Testis (tissue), 2 donors: ENCODE measurements at regions not wholly inside any gene's neighbourhood (a gene's known extent, or its start where the extent isn't known, plus 50 kb on each side); places are given as distances from the start of the nearest gene placed in this dataset.

Experiments
- DNase-seq: peaks from one replicate; pipeline ENCODE4 v3.0.0-alpha.2; 2019
- H3K27ac ChIP-seq, 2 donors: fragments of 200-600 bp; sonication (generic); one replicate each; pipeline ENCODE4 v1.5.1; 2019
- H3K27me3 ChIP-seq: fragments of 200-600 bp; sonication (generic); one replicate; pipeline ENCODE4 v1.5.1; 2019
- H3K36me3 ChIP-seq: fragments of 200-600 bp; sonication (generic); one replicate; pipeline ENCODE4 v1.5.1; 2017; ENCODE audit warnings: low read depth; ENCODE audit errors: missing control alignments
- H3K4me1 ChIP-seq: fragments of 200-600 bp; sonication (generic); one replicate; pipeline ENCODE4 v1.5.1; 2019
- H3K4me3 ChIP-seq, 2 donors: fragments of 200-600 bp; sonication (generic); one replicate each; pipeline ENCODE4 v1.5.1; 2017 to 2019
- H3K9me3 ChIP-seq: fragments of 200-600 bp; sonication (generic); one replicate; pipeline ENCODE4 v1.5.1; 2017
- CTCF ChIP-seq, 3 experiments: fragments of 450-650 bp in 2 of 3; fragments of 200-600 bp in 1 of 3; sonication (generic) in 1 of 3; IDR thresholded peaks; one replicate each; pipeline ENCODE4 v1.5.1; 2016 to 2019; ENCODE audit warnings: antibody characterized with exemption in 3 of 3, mild to moderate bottlenecking in 2 of 3, moderate library complexity in 1 of 3
- POLR2A ChIP-seq: fragments of 450-650 bp; IDR thresholded peaks from one replicate; pipeline ENCODE4 v1.6.1; 2017; ENCODE audit warnings: antibody characterized with exemption, mild to moderate bottlenecking, moderate library complexity
- WGBS, 2 donors: methylation state at CpG; one replicate each; pipeline ENCODE4 v1.1.5; 2018; 5-methylcytosine and 5-hydroxymethylcytosine counted together
- intact Hi-C: fragments of 100-400 bp; cut with DNase I; formaldehyde crosslinking; loops from one replicate; pipeline ENCODE4 v1.15.1; 2023; ENCODE audit warnings: low total_unique reads

DNA sequence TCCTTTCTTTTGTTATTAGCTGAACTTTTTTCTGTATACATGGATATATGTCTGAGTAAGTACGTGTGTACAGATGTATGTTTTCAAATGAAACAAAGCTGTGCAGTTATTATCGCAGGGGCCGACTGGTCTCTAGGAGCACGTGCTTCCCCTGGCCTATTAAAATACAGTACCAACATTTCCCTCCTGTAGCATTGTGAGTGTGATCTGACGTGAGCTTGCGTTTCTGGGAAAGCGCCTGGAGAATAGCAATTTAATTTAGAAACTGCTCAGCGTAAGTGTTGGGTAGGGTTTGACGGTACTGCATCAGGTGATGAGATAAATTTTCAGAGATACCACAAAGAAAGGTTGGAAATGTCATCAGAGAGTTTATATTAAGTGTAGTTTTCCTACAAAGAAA is 173.3 kb downstream of the FBXO8 start:
- TF ChIP-seq POLR2A = no peak
- TF ChIP-seq CTCF (IDR thresholded peaks at IDR 0.05) = no peak
- 71 to 86% methylated on average over 9 of the region's 9 CpGs for WGBS, 2 donors
- intact Hi-C loops = no loop called here
- Histone ChIP-seq H3K36me3 (no peaks in the 10 kb centered on the region), H3K27me3 (no peaks in the 10 kb centered on the region), H3K27ac (no peak overlapping the region), H3K9me3 (no peaks in the 10 kb centered on the region), H3K4me1 (no peaks in the 10 kb centered on the region), H3K4me3 (no peak overlapping the region)
- DNase-seq = no peak

GRCh38 chr4:174107746-174108354 is 175.6 kb downstream of the FBXO8 start:
- intact Hi-C loops = no loop called here
- Histone ChIP-seq H3K4me1 (no peaks in the 10 kb centered on the region), H3K27ac (no peak overlapping the region), H3K9me3 (no peaks in the 10 kb centered on the region), H3K4me3 (no peak overlapping the region), H3K36me3 (no peaks in the 10 kb centered on the region), H3K27me3 (no peaks in the 10 kb centered on the region)
- 68% methylated on average over 6 of the region's 6 CpGs for WGBS, 2 donors
- TF ChIP-seq CTCF (IDR thresholded peaks at IDR 0.05) (no peak), POLR2A (no peak)
- no peak for DNase-seq

DNA sequence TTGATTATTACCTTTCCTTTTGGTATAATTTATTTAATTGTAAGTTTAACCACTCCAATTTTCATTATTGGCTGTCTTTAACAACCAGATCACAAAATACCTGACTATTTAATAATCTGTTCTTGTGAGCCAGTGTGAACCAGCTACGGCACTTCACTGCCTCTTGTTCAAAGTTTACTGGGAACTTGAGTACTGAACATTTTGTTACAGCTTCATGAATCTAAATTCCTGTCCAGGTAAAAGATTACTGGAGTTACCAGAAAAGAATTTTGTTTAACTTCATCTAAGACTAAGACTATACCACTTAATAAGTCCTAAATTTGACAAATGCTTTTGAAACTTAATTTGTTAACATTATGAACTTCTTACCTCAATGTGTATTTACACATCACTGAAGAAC is 178.3 kb downstream of the FBXO8 start:
- Histone ChIP-seq H3K4me3 (no peak overlapping the region), H3K4me1 (no peaks in the 10 kb centered on the region), H3K9me3 (no peaks in the 10 kb centered on the region), H3K27me3 (no peaks in the 10 kb centered on the region), H3K27ac (no peak overlapping the region), H3K36me3 (no peaks in the 10 kb centered on the region)
- TF ChIP-seq POLR2A = no peak
- no peak for TF ChIP-seq CTCF (IDR thresholded peaks at IDR 0.05)
- intact Hi-C loops = no loop called here
- WGBS, 2 donors = 90 to 95% methylated on average over 1 of the region's 1 CpG
- no peak for DNase-seq

GRCh38 chr4:174100910-174101309 is 182.6 kb downstream of the FBXO8 start:
- WGBS, 2 donors = 89 to 98% methylated on average over 2 of the region's 2 CpGs
- TF ChIP-seq POLR2A (no peak), CTCF (IDR thresholded peaks at IDR 0.05) (no peak)
- no peaks in the 10 kb centered on the region for H3K27me3 ChIP-seq
- no peak for DNase-seq
- H3K27ac ChIP-seq = no peak overlapping the region
- no peaks in the 10 kb centered on the region for H3K4me1 ChIP-seq
- H3K9me3 ChIP-seq = no peaks in the 10 kb centered on the region
- no peaks in the 10 kb centered on the region for H3K36me3 ChIP-seq
- intact Hi-C loops = no loop called here
- no peak overlapping the region for H3K4me3 ChIP-seq

DNA sequence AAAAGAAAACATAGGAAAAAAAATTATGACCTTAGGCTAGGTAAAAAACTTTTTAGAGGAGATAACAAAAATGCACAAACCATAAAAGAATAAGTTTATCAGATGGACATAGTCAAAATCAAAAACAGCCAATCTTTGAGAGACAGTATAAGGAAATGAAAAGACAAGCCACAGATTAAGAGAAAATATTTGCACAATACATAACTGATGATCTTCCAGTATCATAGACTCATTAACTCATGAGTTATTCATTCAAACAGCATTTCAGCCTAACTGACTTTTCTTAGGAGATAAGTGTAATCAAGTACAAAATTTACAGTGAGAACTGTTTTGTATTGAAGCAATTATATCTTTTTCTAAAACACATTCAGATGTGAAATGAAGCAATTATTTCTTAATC is 183.8 kb downstream of the FBXO8 start:
- Histone ChIP-seq H3K27me3 (no peaks in the 10 kb centered on the region), H3K4me3 (no peak overlapping the region)
- intact Hi-C loops = no loop called here

More for the DNA sequence above, 183.8 kb downstream of the FBXO8 start:
- TF ChIP-seq POLR2A (no peak), CTCF (IDR thresholded peaks at IDR 0.05) (no peak)
- no peaks in the 10 kb centered on the region for H3K9me3 ChIP-seq
- H3K27ac ChIP-seq = no peak overlapping the region
- no peaks in the 10 kb centered on the region for H3K36me3 ChIP-seq
- H3K4me1 ChIP-seq = no peaks in the 10 kb centered on the region
- DNase-seq = no peak
